C4-2B (cell line): ENCODE measurements at regions not wholly inside any gene's neighbourhood (a gene's known extent, or its start where the extent isn't known, plus 50 kb on each side); places are given as distances from the start of the nearest gene placed in this dataset.

ENCODE experiments used
- CTCF ChIP-seq: fragments of 450-650 bp; conservative IDR thresholded peaks from 2 replicates; pipeline ENCODE4 v1.5.1; 2017; ENCODE audit warnings: mild to moderate bottlenecking
- ZFX ChIP-seq: fragments of 450-650 bp; IDR thresholded peaks from 2 replicates; pipeline ENCODE4 v1.6.1; 2017

DNA sequence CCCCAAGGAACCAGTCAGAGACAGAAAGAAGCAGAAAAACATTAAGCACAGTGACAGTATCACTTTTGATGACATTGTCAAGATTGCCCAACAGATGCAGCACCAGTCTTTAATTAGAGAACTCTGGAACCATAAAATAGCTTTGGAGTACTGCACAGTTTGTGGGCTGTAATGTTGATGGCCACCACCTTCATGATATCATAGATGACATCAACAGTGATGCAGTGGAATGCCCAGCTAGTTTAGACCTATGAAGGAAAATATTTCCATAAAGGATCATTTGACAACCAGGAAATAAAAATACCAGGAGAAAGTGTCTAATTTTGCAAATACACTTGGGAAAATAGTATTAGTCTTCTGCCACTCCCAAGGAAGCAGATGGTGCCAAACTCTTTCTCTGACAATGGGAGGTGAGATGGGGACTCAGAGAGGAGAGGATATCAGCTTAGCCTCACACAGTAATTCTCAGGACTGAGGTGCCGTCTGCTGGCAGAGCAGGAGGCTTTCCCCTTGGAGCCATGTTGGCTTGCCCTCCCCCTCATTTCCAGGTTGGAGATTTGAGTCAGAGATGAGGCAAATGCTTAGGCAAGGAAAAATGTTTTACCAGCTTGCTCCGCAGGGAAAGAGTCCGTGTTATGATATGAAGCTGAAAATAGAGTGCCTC, 107.5 kb upstream of the CELF4 start:
- TF ChIP-seq ZFX (no peak), CTCF (no peak)
